ENCODE measurements at regions not wholly inside any gene's neighbourhood (a gene's known extent, or its start where the extent isn't known, plus 50 kb on each side); places are given as distances from the start of the nearest gene placed in this dataset.

GRCh38 chr11:104329078-104329665, 165.2 kb upstream of the PDGFD start:
- H3K9me3 ChIP-seq (ENCODE audit: control insufficient read depth in 1 of 2, insufficient read depth in 1 of 2, low read length in 2 of 2): no peaks in the 10 kb centered on the region
- no peak overlapping the region for H3K4me3 ChIP-seq (ENCODE audit: low read length)
- ChIA-PET POLR2A (no interaction called here), CTCF (no interaction called here)
- no peaks in the 10 kb centered on the region for H3K27me3 Mint-ChIP-seq
- no peaks in the 10 kb centered on the region for H3K4me1 Mint-ChIP-seq (ENCODE audit: low read depth)
- H3K36me3 Mint-ChIP-seq (ENCODE audit: low read depth): no peaks in the 10 kb centered on the region
- no peaks in the 10 kb centered on the region for H3K27me3 ChIP-seq (ENCODE audit: control insufficient read depth in 1 of 2, insufficient read depth in 2 of 2, low read length in 2 of 2)
- DNase-seq: no peak
- no peak overlapping the region for H3K27ac ChIP-seq (ENCODE audit: low read depth in 1 of 2, low read length in 2 of 2)
- TF ChIP-seq CTCF (IDR thresholded peaks at IDR 0.05): no peak
- no peaks in the 10 kb centered on the region for H3K4me1 ChIP-seq (ENCODE audit: insufficient read depth, low read length)
- no peak overlapping the region for H3K4me3 Mint-ChIP-seq
- intact Hi-C loops (cut with DNase I, micrococcal nuclease): no loop called here
- H3K36me3 ChIP-seq (ENCODE audit: insufficient read depth, low read length): no peaks in the 10 kb centered on the region
- H3K27ac Mint-ChIP-seq: no peak overlapping the region
- no peak for ATAC-seq (ENCODE audit: poor library complexity)
- H3K9me3 Mint-ChIP-seq: no peaks in the 10 kb centered on the region

GRCh38 chr11:104328512-104328907, 164.6 kb upstream of the PDGFD start:
- intact Hi-C loops (cut with DNase I, micrococcal nuclease): no loop called here
- Mint-ChIP-seq H3K4me3 (no peak overlapping the region), H3K27me3 (no peaks in the 10 kb centered on the region), H3K36me3 (ENCODE audit: low read depth) (no peaks in the 10 kb centered on the region), H3K4me1 (ENCODE audit: low read depth) (no peaks in the 10 kb centered on the region), H3K9me3 (no peaks in the 10 kb centered on the region), H3K27ac (no peak overlapping the region)
- H3K27ac ChIP-seq (ENCODE audit: low read depth in 1 of 2, low read length in 2 of 2): no peak overlapping the region
- no peak for TF ChIP-seq CTCF (IDR thresholded peaks at IDR 0.05)
- no peaks in the 10 kb centered on the region for H3K4me1 ChIP-seq (ENCODE audit: insufficient read depth, low read length)
- H3K27me3 ChIP-seq (ENCODE audit: control insufficient read depth in 1 of 2, insufficient read depth in 2 of 2, low read length in 2 of 2): no peaks in the 10 kb centered on the region
- H3K36me3 ChIP-seq (ENCODE audit: insufficient read depth, low read length): no peaks in the 10 kb centered on the region
- H3K4me3 ChIP-seq (ENCODE audit: low read length): no peak overlapping the region
- CTCF ChIA-PET: no interaction called here
- POLR2A ChIA-PET: no interaction called here
- H3K9me3 ChIP-seq (ENCODE audit: control insufficient read depth in 1 of 2, insufficient read depth in 1 of 2, low read length in 2 of 2): no peaks in the 10 kb centered on the region
- ATAC-seq (ENCODE audit: poor library complexity): no peak
- no peak for DNase-seq

- H3K9me3 Mint-ChIP-seq: no peaks in the 10 kb centered on the region
- no peak for TF ChIP-seq CTCF (IDR thresholded peaks at IDR 0.05)
- H3K4me1 Mint-ChIP-seq (ENCODE audit: low read depth): no peaks in the 10 kb centered on the region
- Histone ChIP-seq H3K4me1 (ENCODE audit: insufficient read depth, low read length) (no peaks in the 10 kb centered on the region), H3K9me3 (ENCODE audit: control insufficient read depth in 1 of 2, insufficient read depth in 1 of 2, low read length in 2 of 2) (no peaks in the 10 kb centered on the region), H3K36me3 (ENCODE audit: insufficient read depth, low read length) (no peaks in the 10 kb centered on the region), H3K27ac (ENCODE audit: low read depth in 1 of 2, low read length in 2 of 2) (no peak overlapping the region), H3K27me3 (ENCODE audit: control insufficient read depth in 1 of 2, insufficient read depth in 2 of 2, low read length in 2 of 2) (no peaks in the 10 kb centered on the region), H3K4me3 (ENCODE audit: low read length) (no peak overlapping the region)
- no peak overlapping the region for H3K4me3 Mint-ChIP-seq
- no peaks in the 10 kb centered on the region for H3K36me3 Mint-ChIP-seq (ENCODE audit: low read depth)
- DNase-seq: no peak
- H3K27me3 Mint-ChIP-seq: no peaks in the 10 kb centered on the region
- ATAC-seq (ENCODE audit: poor library complexity): no peak
- CTCF ChIA-PET: no interaction called here
- no peak overlapping the region for H3K27ac Mint-ChIP-seq
- POLR2A ChIA-PET: no interaction called here
- intact Hi-C loops (cut with DNase I, micrococcal nuclease): no loop called here
Observed at GRCh38 chr11:104327861-104328511, 164.0 kb upstream of the PDGFD start.

Data from CD4-positive, alpha-beta T cell (primary cell).